Fibroblast of the aortic adventitia (primary cell): ENCODE measurements at regions not wholly inside any gene's neighbourhood (a gene's known extent, or its start where the extent isn't known, plus 50 kb on each side); places are given as distances from the start of the nearest gene placed in this dataset.

Source experiments
- DNase-seq: peaks from one replicate; pipeline ENCODE4 v3.0.0-alpha.2; 2010; ENCODE audit warnings: low read depth
- H3K4me3 ChIP-seq: 2 replicates; pipeline ENCODE4 v1.5.1; 2011; ENCODE audit warnings: low read depth, mild to moderate bottlenecking, control low read depth, low read length, moderate library complexity
- TF ChIP-seq, protein P1 (sequence below): IDR thresholded peaks from 2 replicates; pipeline ENCODE4 v1.5.1; 2011; ENCODE audit warnings: mild to moderate bottlenecking, low read length, control low read depth, inconsistent platforms; ENCODE audit not compliant: insufficient read depth

DNA sequence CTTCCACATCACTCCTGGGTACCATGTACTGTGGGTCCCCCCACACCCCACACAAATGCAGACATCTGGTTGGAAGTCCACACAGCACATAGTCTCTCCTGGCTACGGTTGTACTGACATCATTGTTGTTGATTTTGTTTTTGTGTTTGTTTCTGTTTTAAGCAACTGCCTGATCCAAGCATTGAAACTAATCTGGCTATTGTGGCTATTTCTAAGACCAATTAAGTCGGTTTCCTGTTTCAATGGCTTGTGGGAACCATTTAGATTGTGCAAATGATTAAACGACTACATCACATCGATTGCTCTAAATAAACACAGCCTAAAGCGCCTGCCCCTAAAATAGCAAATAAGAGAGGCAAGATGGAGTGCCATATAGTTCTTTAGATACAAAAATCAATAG, 226.8 kb upstream of the IRX4 start:
- TF ChIP-seq, protein P1, sequence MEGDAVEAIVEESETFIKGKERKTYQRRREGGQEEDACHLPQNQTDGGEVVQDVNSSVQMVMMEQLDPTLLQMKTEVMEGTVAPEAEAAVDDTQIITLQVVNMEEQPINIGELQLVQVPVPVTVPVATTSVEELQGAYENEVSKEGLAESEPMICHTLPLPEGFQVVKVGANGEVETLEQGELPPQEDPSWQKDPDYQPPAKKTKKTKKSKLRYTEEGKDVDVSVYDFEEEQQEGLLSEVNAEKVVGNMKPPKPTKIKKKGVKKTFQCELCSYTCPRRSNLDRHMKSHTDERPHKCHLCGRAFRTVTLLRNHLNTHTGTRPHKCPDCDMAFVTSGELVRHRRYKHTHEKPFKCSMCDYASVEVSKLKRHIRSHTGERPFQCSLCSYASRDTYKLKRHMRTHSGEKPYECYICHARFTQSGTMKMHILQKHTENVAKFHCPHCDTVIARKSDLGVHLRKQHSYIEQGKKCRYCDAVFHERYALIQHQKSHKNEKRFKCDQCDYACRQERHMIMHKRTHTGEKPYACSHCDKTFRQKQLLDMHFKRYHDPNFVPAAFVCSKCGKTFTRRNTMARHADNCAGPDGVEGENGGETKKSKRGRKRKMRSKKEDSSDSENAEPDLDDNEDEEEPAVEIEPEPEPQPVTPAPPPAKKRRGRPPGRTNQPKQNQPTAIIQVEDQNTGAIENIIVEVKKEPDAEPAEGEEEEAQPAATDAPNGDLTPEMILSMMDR = no peak
- no peak overlapping the region for H3K4me3 ChIP-seq
- no peak for DNase-seq

DNA sequence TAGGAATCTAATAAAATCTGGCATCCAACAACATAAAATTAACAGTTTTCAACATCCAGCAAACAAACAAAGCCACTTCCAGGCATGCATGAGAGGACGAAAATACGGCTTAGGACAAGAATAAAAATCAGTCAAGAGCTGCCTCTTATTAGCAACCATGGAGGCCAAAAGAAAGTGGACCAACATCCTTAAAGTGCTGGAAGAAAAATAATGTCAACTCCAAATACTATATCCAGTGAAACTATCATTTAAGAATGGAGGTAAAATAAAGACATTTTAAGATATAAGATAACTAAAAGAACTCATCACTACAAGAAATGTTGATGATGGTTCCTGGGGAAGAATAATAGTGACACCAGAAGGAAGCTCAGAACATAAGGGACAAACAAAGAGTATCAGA, 224.0 kb upstream of the IRX4 start:
- no peak for DNase-seq
- no peak overlapping the region for H3K4me3 ChIP-seq
- TF ChIP-seq, protein P1 = no peak

DNA sequence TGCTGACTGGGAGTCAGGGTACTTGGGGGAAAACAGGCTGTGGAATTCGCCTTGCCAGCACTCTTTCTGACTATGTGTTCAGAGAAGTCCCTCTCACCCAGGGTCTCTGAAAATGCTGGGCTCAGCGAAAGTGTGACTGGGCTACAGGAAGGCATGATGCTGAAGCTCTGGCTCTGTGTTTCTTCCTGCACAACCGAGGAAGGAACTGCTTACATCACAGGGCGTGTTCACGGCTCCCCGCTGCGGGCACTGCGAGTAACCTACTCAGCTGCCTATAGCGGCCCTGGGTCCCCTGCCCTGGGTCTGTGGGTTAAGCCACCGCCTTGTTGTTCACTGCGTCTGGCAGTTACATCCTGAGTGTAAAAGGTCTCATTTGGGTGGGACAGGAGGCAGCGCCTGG, 222.4 kb upstream of the IRX4 start:
- TF ChIP-seq, protein P1 = no peak
- no peak overlapping the region for H3K4me3 ChIP-seq

DNA sequence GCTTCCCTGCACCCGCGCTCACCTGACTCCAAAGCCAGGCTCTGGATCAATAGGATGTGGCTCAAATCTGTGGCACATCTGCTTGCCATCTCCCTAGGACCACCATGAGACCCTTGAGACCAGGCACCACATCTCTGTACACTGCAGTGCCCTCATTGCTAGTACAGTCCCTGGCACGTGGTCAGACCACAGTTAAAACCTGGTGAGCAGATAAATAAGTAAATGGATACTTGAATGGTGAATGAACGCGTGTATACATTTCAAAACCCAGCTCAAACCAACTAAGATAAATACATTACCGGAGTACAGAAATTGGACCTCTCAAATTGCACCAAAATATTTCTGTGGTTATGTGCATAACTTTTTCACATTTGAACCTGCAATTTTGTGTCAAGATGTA, 221.2 kb upstream of the IRX4 start:
- H3K4me3 ChIP-seq = no peak overlapping the region
- DNase-seq = no peak
- TF ChIP-seq, protein P1 = no peak

More for the DNA sequence above, 222.4 kb upstream of the IRX4 start:
- DNase-seq = no peak

DNA sequence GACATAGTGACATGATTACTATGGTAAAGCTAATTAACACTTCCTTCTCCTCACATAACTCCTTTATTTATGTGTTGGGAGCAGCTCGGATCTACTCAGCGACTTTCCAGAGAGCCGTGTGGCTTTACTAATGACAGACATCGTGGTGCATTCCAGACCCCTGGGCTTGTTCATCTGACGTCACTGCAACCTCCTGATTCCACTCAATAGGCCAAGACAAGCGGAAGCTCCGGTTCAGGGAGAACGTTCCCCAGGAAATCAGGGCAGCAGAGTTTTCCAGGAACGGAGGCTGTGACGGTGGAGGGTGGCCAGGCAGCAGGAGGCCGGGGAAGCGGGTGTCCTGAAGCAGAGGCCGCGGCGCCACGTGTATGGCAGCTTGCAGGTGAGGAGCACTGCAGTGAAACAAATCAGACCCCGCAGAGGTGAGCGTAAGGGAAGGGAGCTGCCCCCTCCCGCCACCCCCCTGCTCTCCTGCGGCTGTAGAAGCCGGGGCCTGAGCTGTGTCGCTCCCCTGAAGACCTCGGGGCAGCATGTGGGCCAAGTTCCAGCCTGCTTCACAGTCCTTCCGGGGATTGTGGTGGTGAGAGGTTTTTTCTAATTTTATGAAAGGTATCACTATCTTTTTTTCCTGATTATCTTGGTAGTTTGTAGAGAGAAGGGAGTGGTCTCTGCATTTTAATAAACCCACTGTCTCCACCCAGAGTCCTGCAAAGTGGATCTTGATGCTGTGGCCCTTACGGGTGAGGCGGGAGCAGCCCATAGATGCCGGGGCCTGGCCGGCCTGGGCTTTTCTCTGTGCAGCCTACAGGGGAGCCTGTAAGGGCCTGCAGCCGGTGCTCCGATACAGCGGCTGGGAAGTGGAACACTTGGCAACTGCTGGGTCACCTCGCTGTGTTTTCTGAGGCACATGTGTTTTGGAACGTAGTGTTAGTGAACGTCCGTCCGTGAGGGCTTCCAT, 220.4 kb upstream of the IRX4 start:
- TF ChIP-seq, protein P1 = no peak
- no peak for DNase-seq
- H3K4me3 ChIP-seq = no peak overlapping the region

DNA sequence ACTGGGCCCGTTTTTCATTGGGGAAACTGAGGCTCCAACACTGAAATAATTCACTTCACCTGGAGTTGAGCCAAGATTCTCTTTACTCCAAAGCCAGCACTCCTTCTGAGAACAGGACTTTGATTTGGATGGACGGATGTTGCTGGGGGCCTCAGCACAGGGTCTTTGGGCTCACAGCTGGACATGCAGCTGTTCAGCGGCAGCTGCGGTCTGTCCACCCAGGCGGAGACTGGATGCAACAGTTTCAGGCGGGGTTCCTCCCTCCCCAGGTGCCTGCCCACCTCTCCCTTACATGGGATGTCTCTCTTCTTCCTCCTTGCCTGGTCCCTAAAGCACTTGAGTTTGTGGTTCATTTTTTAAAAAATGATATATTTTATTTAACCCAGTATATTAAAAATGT, 219.0 kb upstream of the IRX4 start:
- H3K4me3 ChIP-seq = no peak overlapping the region
- TF ChIP-seq, protein P1 = no peak
- DNase-seq = no peak
